ENCODE measurements at regions not wholly inside any gene's neighbourhood (a gene's known extent, or its start where the extent isn't known, plus 50 kb on each side); places are given as distances from the start of the nearest gene placed in this dataset.

DNA sequence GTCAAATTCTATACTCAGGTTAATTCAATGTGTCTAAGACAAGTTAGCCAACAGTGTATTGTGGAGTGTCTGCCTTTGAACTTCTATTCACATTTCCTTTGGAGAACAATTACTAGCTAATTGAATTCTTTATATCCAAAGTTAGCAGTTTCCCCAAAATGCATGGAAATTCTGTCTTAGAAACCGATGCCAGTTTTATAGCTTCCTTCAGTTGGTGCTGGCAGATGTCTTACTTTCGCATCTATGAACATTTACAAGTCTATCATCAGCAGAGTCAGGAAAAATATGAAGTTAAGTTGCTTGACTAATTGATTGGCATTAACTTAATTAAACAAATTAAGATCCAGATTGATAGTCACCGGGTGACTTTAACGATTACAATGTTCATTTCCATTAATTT, 527.6 kb upstream of the CDH18 start:
- no peak overlapping the region for H3K27ac ChIP-seq
- intact Hi-C loops (cut with DNase I; ENCODE audit: low total_unique reads) (no loop called here), in situ Hi-C loops (cut with MboI; ENCODE audit: low pct_ligation_motif_present in 1 of 4, low pct_unique_long_range_greater_than_20kb in 1 of 4, low sequenced_read_pairs in 3 of 4) (no loop called here)
- no peaks in the 10 kb centered on the region for H3K9me3 ChIP-seq
- no peak overlapping the region for H3K4me3 ChIP-seq
- TF ChIP-seq, protein P1, sequence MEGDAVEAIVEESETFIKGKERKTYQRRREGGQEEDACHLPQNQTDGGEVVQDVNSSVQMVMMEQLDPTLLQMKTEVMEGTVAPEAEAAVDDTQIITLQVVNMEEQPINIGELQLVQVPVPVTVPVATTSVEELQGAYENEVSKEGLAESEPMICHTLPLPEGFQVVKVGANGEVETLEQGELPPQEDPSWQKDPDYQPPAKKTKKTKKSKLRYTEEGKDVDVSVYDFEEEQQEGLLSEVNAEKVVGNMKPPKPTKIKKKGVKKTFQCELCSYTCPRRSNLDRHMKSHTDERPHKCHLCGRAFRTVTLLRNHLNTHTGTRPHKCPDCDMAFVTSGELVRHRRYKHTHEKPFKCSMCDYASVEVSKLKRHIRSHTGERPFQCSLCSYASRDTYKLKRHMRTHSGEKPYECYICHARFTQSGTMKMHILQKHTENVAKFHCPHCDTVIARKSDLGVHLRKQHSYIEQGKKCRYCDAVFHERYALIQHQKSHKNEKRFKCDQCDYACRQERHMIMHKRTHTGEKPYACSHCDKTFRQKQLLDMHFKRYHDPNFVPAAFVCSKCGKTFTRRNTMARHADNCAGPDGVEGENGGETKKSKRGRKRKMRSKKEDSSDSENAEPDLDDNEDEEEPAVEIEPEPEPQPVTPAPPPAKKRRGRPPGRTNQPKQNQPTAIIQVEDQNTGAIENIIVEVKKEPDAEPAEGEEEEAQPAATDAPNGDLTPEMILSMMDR (IDR thresholded peaks at IDR 0.05), result no peak
- TF ChIP-seq EP300 (IDR thresholded peaks at IDR 0.05; ENCODE audit: low read depth) (no peak), POLR2A (IDR thresholded peaks at IDR 0.05) (no peak), POLR2AphosphoS5 (IDR thresholded peaks at IDR 0.05) (no peak)
- DNase-seq, result no peak
- no peaks in the 10 kb centered on the region for H3K36me3 ChIP-seq
- no peaks in the 10 kb centered on the region for H3K27me3 ChIP-seq
- 82 to 87% methylated on average over 4 of the region's 4 CpGs for WGBS, 2 donors (ENCODE audit: low coverage in 1 of 2)
- H3K4me1 ChIP-seq, result no peaks in the 10 kb centered on the region

DNA sequence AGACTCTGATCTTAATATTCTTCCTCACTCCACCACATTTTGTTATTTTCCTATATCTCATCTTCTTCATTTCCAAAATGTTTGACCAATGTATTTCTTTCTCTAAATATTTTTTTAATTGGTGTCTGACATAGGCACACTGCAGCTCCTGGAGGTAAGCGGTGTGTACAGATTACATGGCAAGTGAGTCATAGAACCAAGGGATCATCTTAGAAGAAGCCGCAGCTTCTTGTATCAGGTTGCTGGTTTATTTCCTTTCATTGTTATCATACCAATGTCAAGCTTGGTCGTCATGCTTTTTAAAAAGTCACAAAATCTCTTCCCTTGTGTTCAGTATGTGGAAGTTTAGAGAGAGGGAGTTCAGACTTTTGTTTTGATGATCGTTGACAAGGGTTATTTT, 526.1 kb upstream of the CDH18 start:
- H3K4me3 ChIP-seq, result no peak overlapping the region
- TF ChIP-seq POLR2A (IDR thresholded peaks at IDR 0.05), result no peak
- no peak for TF ChIP-seq EP300 (IDR thresholded peaks at IDR 0.05; ENCODE audit: low read depth)
- TF ChIP-seq, protein P1 (IDR thresholded peaks at IDR 0.05), result no peak
- TF ChIP-seq POLR2AphosphoS5 (IDR thresholded peaks at IDR 0.05), result no peak
- H3K36me3 ChIP-seq, result no peaks in the 10 kb centered on the region
- H3K4me1 ChIP-seq, result no peaks in the 10 kb centered on the region
- no peaks in the 10 kb centered on the region for H3K27me3 ChIP-seq
- no peak for DNase-seq
- H3K9me3 ChIP-seq, result peaks cover 0 to 7% of the 10 kb centered on the region in 2 donors
- in situ Hi-C loops (cut with MboI; ENCODE audit: low pct_ligation_motif_present in 1 of 4, low pct_unique_long_range_greater_than_20kb in 1 of 4, low sequenced_read_pairs in 3 of 4), result no loop called here
- intact Hi-C loops (cut with DNase I; ENCODE audit: low total_unique reads), result no loop called here
- 66 to 88% methylated on average over 2 to 4 of the region's 4 CpGs for WGBS, 2 donors (ENCODE audit: low coverage in 1 of 2)
- H3K27ac ChIP-seq, result no peak overlapping the region

DNA sequence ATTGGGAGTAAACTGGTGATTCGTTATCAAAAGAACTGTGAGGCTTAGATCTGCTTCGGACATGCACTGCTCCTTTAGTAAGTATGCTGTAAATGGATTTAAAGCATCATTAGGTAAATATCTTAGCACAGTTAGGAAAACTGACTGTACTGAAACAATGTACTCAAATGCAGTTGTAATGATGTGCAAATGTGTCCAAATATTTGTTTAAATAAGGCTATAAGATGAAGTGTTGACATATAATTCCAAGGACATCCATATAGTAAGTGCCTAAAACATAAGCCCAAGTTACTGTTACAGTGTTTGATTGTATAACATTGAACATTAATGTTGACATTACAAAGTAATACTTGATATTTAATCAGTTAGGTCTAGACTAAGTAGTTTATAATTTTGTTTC, 512.5 kb upstream of the CDH18 start:
- Histone ChIP-seq H3K4me3 (no peak overlapping the region), H3K36me3 (no peaks in the 10 kb centered on the region), H3K9me3 (no peaks in the 10 kb centered on the region), H3K4me1 (no peaks in the 10 kb centered on the region), H3K27ac (no peak overlapping the region), H3K27me3 (no peaks in the 10 kb centered on the region)
- in situ Hi-C loops (cut with MboI; ENCODE audit: low pct_ligation_motif_present in 1 of 4, low pct_unique_long_range_greater_than_20kb in 1 of 4, low sequenced_read_pairs in 3 of 4), result no loop called here
- no peak for DNase-seq
- intact Hi-C loops (cut with DNase I; ENCODE audit: low total_unique reads), result no loop called here
- WGBS, 2 donors (ENCODE audit: low coverage in 1 of 2), result 71 to 73% methylated on average over 1 to 2 of the region's 2 CpGs
- no peak for TF ChIP-seq EP300 (IDR thresholded peaks at IDR 0.05; ENCODE audit: low read depth)

DNA sequence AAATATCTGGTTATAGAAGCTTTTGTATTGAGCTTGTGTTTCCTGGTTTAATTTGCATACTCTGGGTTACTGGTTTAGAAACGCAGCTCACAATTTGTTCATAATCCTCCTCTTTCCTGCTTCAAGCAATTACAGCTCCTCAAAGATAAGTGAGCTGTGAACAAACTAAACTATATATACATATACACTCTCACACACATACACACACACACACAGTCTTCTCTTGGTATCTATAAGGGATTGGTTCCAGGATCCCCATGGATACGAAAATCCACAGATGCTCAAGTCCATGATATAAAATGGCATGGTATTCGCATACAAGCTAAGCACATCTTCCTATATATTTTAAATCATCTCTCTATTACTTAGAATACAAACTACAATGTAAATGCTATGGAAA, 510.9 kb upstream of the CDH18 start:
- Histone ChIP-seq H3K4me3 (no peak overlapping the region), H3K27me3 (no peaks in the 10 kb centered on the region), H3K4me1 (no peaks in the 10 kb centered on the region), H3K27ac (no peak overlapping the region), H3K36me3 (no peaks in the 10 kb centered on the region), H3K9me3 (no peaks in the 10 kb centered on the region)
- in situ Hi-C loops (cut with MboI; ENCODE audit: low pct_ligation_motif_present in 1 of 4, low pct_unique_long_range_greater_than_20kb in 1 of 4, low sequenced_read_pairs in 3 of 4) (no loop called here), intact Hi-C loops (cut with DNase I; ENCODE audit: low total_unique reads) (no loop called here)
- 69 to 76% methylated on average over 3 of the region's 3 CpGs for WGBS, 2 donors (ENCODE audit: low coverage in 1 of 2)
- TF ChIP-seq POLR2A (IDR thresholded peaks at IDR 0.05), result no peak
- no peak for TF ChIP-seq EP300 (IDR thresholded peaks at IDR 0.05; ENCODE audit: low read depth)
- TF ChIP-seq, protein P1 (IDR thresholded peaks at IDR 0.05), result no peak
- no peak for TF ChIP-seq POLR2AphosphoS5 (IDR thresholded peaks at IDR 0.05)
- DNase-seq, result no peak

DNA sequence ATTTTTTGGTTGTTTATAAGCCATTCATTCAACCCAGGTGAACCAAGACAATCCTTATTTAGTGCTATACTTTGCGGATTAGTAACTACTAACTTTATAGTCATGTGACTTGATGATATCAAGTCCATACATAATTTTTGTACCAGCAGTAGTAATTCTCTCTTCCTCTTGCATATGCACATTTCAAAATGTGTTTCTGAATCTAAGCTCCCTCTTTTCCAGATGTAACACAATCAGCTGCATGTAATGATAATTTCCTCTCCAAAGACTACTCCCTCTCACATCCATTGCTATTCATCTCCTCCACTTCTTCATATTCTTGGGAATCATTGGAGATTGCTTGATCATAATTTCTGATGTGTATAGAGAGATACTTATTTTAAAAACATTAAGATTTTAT, 510.1 kb upstream of the CDH18 start:
- H3K9me3 ChIP-seq, result no peaks in the 10 kb centered on the region
- WGBS, 2 donors (ENCODE audit: low coverage in 1 of 2), result 67 to 93% methylated on average over 1 of the region's 1 CpG
- no peaks in the 10 kb centered on the region for H3K27me3 ChIP-seq
- TF ChIP-seq EP300 (IDR thresholded peaks at IDR 0.05; ENCODE audit: low read depth), result no peak
- no peak for TF ChIP-seq POLR2A (IDR thresholded peaks at IDR 0.05)
- TF ChIP-seq POLR2AphosphoS5 (IDR thresholded peaks at IDR 0.05), result no peak
- TF ChIP-seq, protein P1 (IDR thresholded peaks at IDR 0.05), result no peak
- H3K4me1 ChIP-seq, result no peaks in the 10 kb centered on the region
- no peak overlapping the region for H3K4me3 ChIP-seq
- DNase-seq, result no peak
- intact Hi-C loops (cut with DNase I; ENCODE audit: low total_unique reads) (no loop called here), in situ Hi-C loops (cut with MboI; ENCODE audit: low pct_ligation_motif_present in 1 of 4, low pct_unique_long_range_greater_than_20kb in 1 of 4, low sequenced_read_pairs in 3 of 4) (no loop called here)
- H3K36me3 ChIP-seq, result no peaks in the 10 kb centered on the region
- H3K27ac ChIP-seq, result no peak overlapping the region

All from transverse colon (tissue), 4 donors.